ENCODE measurements at regions not wholly inside any gene's neighbourhood (a gene's known extent, or its start where the extent isn't known, plus 50 kb on each side); places are given as distances from the start of the nearest gene placed in this dataset.

GRCh38 chr10:4183761-4184261, 398.8 kb upstream of the KLF6 start:
- Histone ChIP-seq H3K9me3 (replicated peaks) (no peaks in the 10 kb centered on the region), H3K36me3 (no peaks in the 10 kb centered on the region), H3K27ac (replicated peaks) (no peak overlapping the region), H3K4me1 (no peaks in the 10 kb centered on the region), H3K27me3 (ENCODE audit: low read depth) (no peaks in the 10 kb centered on the region), H3K4me3 (no peak overlapping the region)
- intact Hi-C loops (cut with micrococcal nuclease) = no loop called here
- DNase-seq = no peak
- TF ChIP-seq CTCF (IDR thresholded peaks at IDR 0.05; ENCODE audit: borderline replicate concordance) = no peak

GRCh38 chr10:4181621-4182049, 396.6 kb upstream of the KLF6 start:
- Histone ChIP-seq H3K4me3 (no peak overlapping the region), H3K9me3 (replicated peaks) (no peaks in the 10 kb centered on the region), H3K27me3 (ENCODE audit: low read depth) (no peaks in the 10 kb centered on the region), H3K4me1 (no peaks in the 10 kb centered on the region), H3K36me3 (no peaks in the 10 kb centered on the region), H3K27ac (replicated peaks) (peak overlapping the region; percentile 15)
- no peak for DNase-seq
- intact Hi-C loops (cut with micrococcal nuclease) = no loop called here
- TF ChIP-seq CTCF (IDR thresholded peaks at IDR 0.05; ENCODE audit: borderline replicate concordance) = no peak

GRCh38 chr10:4181081-4181480, 396.1 kb upstream of the KLF6 start:
- no peak for TF ChIP-seq CTCF (IDR thresholded peaks at IDR 0.05; ENCODE audit: borderline replicate concordance)
- H3K4me1 ChIP-seq = no peaks in the 10 kb centered on the region
- no peaks in the 10 kb centered on the region for H3K27me3 ChIP-seq (ENCODE audit: low read depth)
- H3K4me3 ChIP-seq = no peak overlapping the region
- no peak overlapping the region for H3K27ac ChIP-seq (replicated peaks)
- intact Hi-C loops (cut with micrococcal nuclease) = no loop called here
- no peaks in the 10 kb centered on the region for H3K36me3 ChIP-seq
- no peak for DNase-seq
- no peaks in the 10 kb centered on the region for H3K9me3 ChIP-seq (replicated peaks)

- no peak overlapping the region for H3K27ac ChIP-seq (replicated peaks)
- no peak for DNase-seq
- intact Hi-C loops (cut with micrococcal nuclease) = no loop called here
These were observed 392.8 kb upstream of the KLF6 start for GRCh38 chr10:4177791-4178190.

GRCh38 chr10:4176500-4177281, 391.7 kb upstream of the KLF6 start:
- no peak overlapping the region for H3K27ac ChIP-seq (replicated peaks)
- H3K9me3 ChIP-seq (replicated peaks) = peaks cover 7% of the 10 kb centered on the region
- no peaks in the 10 kb centered on the region for H3K27me3 ChIP-seq (ENCODE audit: low read depth)
- H3K4me3 ChIP-seq = no peak overlapping the region
- no peaks in the 10 kb centered on the region for H3K36me3 ChIP-seq
- no peak for DNase-seq
- intact Hi-C loops (cut with micrococcal nuclease) = no loop called here
- no peaks in the 10 kb centered on the region for H3K4me1 ChIP-seq
- TF ChIP-seq CTCF (IDR thresholded peaks at IDR 0.05; ENCODE audit: borderline replicate concordance) = no peak

More at GRCh38 chr10:4177791-4178190, 392.8 kb upstream of the KLF6 start:
- no peak overlapping the region for H3K4me3 ChIP-seq
- H3K27me3 ChIP-seq (ENCODE audit: low read depth) = no peaks in the 10 kb centered on the region
- no peak for TF ChIP-seq CTCF (IDR thresholded peaks at IDR 0.05; ENCODE audit: borderline replicate concordance)
- no peaks in the 10 kb centered on the region for H3K36me3 ChIP-seq
- no peaks in the 10 kb centered on the region for H3K9me3 ChIP-seq (replicated peaks)
- H3K4me1 ChIP-seq = no peaks in the 10 kb centered on the region

Measured in left ventricle myocardium inferior (tissue), 1 donor.